ENCODE measurements at regions not wholly inside any gene's neighbourhood (a gene's known extent, or its start where the extent isn't known, plus 50 kb on each side); places are given as distances from the start of the nearest gene placed in this dataset.

GRCh38 chr17:33416131-33416530 is 123.0 kb upstream of the ASIC2 start:
- DNase-seq = no peak

- no peak for DNase-seq
Measured at GRCh38 chr17:33421933-33422332, 128.8 kb upstream of the ASIC2 start.

- no peak for DNase-seq
Measured at GRCh38 chr17:33433581-33433980, 140.5 kb upstream of the ASIC2 start.

- no peak for DNase-seq
Measured at GRCh38 chr17:33434841-33435240, 141.7 kb upstream of the ASIC2 start.

GRCh38 chr17:33435721-33436301 is 142.7 kb upstream of the ASIC2 start:
- DNase-seq = no peak

- no peak for DNase-seq
Measured at GRCh38 chr17:33436321-33436720, 143.2 kb upstream of the ASIC2 start.

- DNase-seq = no peak
Measured at GRCh38 chr17:33438139-33438538, 145.0 kb upstream of the ASIC2 start.

- no peak for DNase-seq
Measured at GRCh38 chr17:33438578-33438977, 145.5 kb upstream of the ASIC2 start.

- no peak for DNase-seq
Measured at GRCh38 chr17:33442320-33442719, 149.2 kb upstream of the ASIC2 start.

- DNase-seq = no peak
Measured at GRCh38 chr17:33444731-33445130, 151.6 kb upstream of the ASIC2 start.

- DNase-seq = no peak
Measured at GRCh38 chr17:33447090-33447489, 154.0 kb upstream of the ASIC2 start.

- no peak for DNase-seq
Measured at GRCh38 chr17:33451221-33451620, 158.1 kb upstream of the ASIC2 start.

GRCh38 chr17:33457477-33457876 is 164.4 kb upstream of the ASIC2 start:
- DNase-seq = no peak

GRCh38 chr17:33459078-33459940 is 166.2 kb upstream of the ASIC2 start:
- DNase-seq = no peak

- DNase-seq = no peak
Measured at GRCh38 chr17:33460781-33461450, 167.8 kb upstream of the ASIC2 start.

GRCh38 chr17:33463887-33464286 is 170.8 kb upstream of the ASIC2 start:
- no peak for DNase-seq

- no peak for DNase-seq
Measured at GRCh38 chr17:33464669-33465280, 171.7 kb upstream of the ASIC2 start.

- no peak for DNase-seq
Measured at GRCh38 chr17:33469421-33469820, 176.3 kb upstream of the ASIC2 start.

- DNase-seq = no peak
Measured at GRCh38 chr17:33469911-33470310, 176.8 kb upstream of the ASIC2 start.

GRCh38 chr17:33473061-33473460 is 180.0 kb upstream of the ASIC2 start:
- DNase-seq = no peak

GRCh38 chr17:33474789-33475188 is 181.7 kb upstream of the ASIC2 start:
- no peak for DNase-seq

GRCh38 chr17:33475594-33475993 is 182.5 kb upstream of the ASIC2 start:
- no peak for DNase-seq

GRCh38 chr17:33481652-33482051 is 188.6 kb upstream of the ASIC2 start:
- DNase-seq = no peak

GRCh38 chr17:33482636-33483035 is 189.5 kb upstream of the ASIC2 start:
- DNase-seq = no peak

All from DMS79 (cell line).